ENCODE measurements at regions not wholly inside any gene's neighbourhood (a gene's known extent, or its start where the extent isn't known, plus 50 kb on each side); places are given as distances from the start of the nearest gene placed in this dataset.

- TF ChIP-seq EZH2 (IDR thresholded peaks at IDR 0.05; ENCODE audit: insufficient read depth, poor library complexity, severe bottlenecking) (no peak), EZH2phosphoT487 (IDR thresholded peaks at IDR 0.05; ENCODE audit: insufficient read depth, low read depth) (no peak)
Observed at GRCh38 chr7:18293759-18294158, 201.8 kb upstream of the HDAC9 start.
